CD14-positive monocyte (primary cell): ENCODE measurements at regions not wholly inside any gene's neighbourhood (a gene's known extent, or its start where the extent isn't known, plus 50 kb on each side); places are given as distances from the start of the nearest gene placed in this dataset.

ENCODE experiments used
- DNase-seq, 3 donors: peaks; one replicate each; pipeline ENCODE4 v3.0.0-alpha.2; 2011 to 2022
- H2AFZ ChIP-seq: 2 replicates; pipeline ENCODE4 v1.6.0; 2012; ENCODE audit warnings: mild to moderate bottlenecking, low read depth, low read length, inconsistent platforms; ENCODE audit not compliant: insufficient read depth, poor library complexity, severe bottlenecking
- H3K27ac ChIP-seq, 2 donors: 1 replicate in 1 of 2; 2 replicates in 1 of 2; pipeline ENCODE4 v1.5.1; 2012 to 2013; ENCODE audit warnings: low read length in 2 of 2, control low read depth in 1 of 2, inconsistent platforms in 1 of 2, low read depth in 1 of 2, mild to moderate bottlenecking in 1 of 2
- H3K27me3 ChIP-seq, 2 donors: one replicate each; pipeline versions ENCODE4 v1.6.0 to v1.6.1; 2011 to 2013; ENCODE audit warnings: low read length in 2 of 2; ENCODE audit not compliant: control insufficient read depth in 2 of 2, insufficient read depth in 2 of 2
- H3K36me3 ChIP-seq, 2 donors: replicated peaks in 1 of 2; 1 replicate in 1 of 2; 2 replicates in 1 of 2; pipeline versions ENCODE4 v1.5.1 to v1.6.1; 2012 to 2013; ENCODE audit warnings: low read length in 2 of 2, control low read depth in 1 of 2, inconsistent platforms in 1 of 2, mild to moderate bottlenecking in 1 of 2; ENCODE audit not compliant: insufficient read depth in 2 of 2, control insufficient read depth in 1 of 2
- H3K4me1 ChIP-seq, 2 donors: 1 replicate in 1 of 2; 2 replicates in 1 of 2; pipeline versions ENCODE4 v1.5.1 to v1.6.1; 2012 to 2013; ENCODE audit warnings: low read length in 2 of 2, control low read depth in 1 of 2, inconsistent platforms in 1 of 2, mild to moderate bottlenecking in 1 of 2, moderate library complexity in 1 of 2; ENCODE audit not compliant: insufficient read depth in 2 of 2, control insufficient read depth in 1 of 2
- H3K4me2 ChIP-seq: replicated peaks from 2 replicates; pipeline ENCODE3; 2012; ENCODE audit warnings: low read length, moderate library complexity, mild to moderate bottlenecking; ENCODE audit not compliant: poor library complexity, severe bottlenecking; ENCODE audit errors: extremely low read depth
- H3K4me3 ChIP-seq, 3 experiments: fragments of 200-600 bp in 1 of 3; sonication (generic) in 1 of 3; replicated peaks in 1 of 3; 1 replicate in 2 of 3; 2 replicates in 1 of 3; pipeline ENCODE4 v1.5.1; 2011 to 2013; ENCODE audit warnings: low read length in 3 of 3, mild to moderate bottlenecking in 3 of 3, control low read depth in 2 of 3, low read depth in 2 of 3, inconsistent platforms in 1 of 3, moderate library complexity in 1 of 3
- H3K79me2 ChIP-seq: 2 replicates; pipeline ENCODE4 v1.6.0; 2012; ENCODE audit warnings: mild to moderate bottlenecking, control low read depth, inconsistent platforms, low read length, moderate library complexity; ENCODE audit not compliant: insufficient read depth
- H3K9ac ChIP-seq: 2 replicates; pipeline ENCODE4 v1.6.0; 2017; ENCODE audit warnings: low read length, mild to moderate bottlenecking; ENCODE audit not compliant: insufficient read depth, poor library complexity, severe bottlenecking
- H3K9me3 ChIP-seq, 2 donors: replicated peaks in 1 of 2; 1 replicate in 1 of 2; 2 replicates in 1 of 2; pipeline versions ENCODE4 v1.5.1 to v1.6.1; 2012 to 2013; ENCODE audit warnings: low read length in 2 of 2, control low read depth in 1 of 2; ENCODE audit not compliant: control insufficient read depth in 1 of 2, insufficient read depth in 1 of 2
- H4K20me1 ChIP-seq: 2 replicates; pipeline ENCODE4 v1.6.0; 2012; ENCODE audit warnings: mild to moderate bottlenecking, low read length, control low read depth, moderate library complexity; ENCODE audit not compliant: insufficient read depth
- H3K27ac Mint-ChIP-seq, 7 donors: one replicate each; pipeline ENCODE4 v1.8.0; 2020; ENCODE audit warnings: mild to moderate bottlenecking in 7 of 7, mixed read lengths in 7 of 7, moderate library complexity in 6 of 7, inconsistent platforms in 2 of 7
- H3K27me3 Mint-ChIP-seq, 3 donors: one replicate each; pipeline ENCODE4 v1.8.0; 2021 to 2022; ENCODE audit warnings: low read depth in 3 of 3, mild to moderate bottlenecking in 3 of 3, mixed read lengths in 3 of 3, moderate library complexity in 3 of 3, inconsistent platforms in 1 of 3
- H3K36me3 Mint-ChIP-seq, 2 donors: one replicate each; pipeline ENCODE4 v1.8.0; 2020; ENCODE audit warnings: mixed read lengths in 2 of 2, inconsistent platforms in 1 of 2, mild to moderate bottlenecking in 1 of 2
- H3K4me1 Mint-ChIP-seq: one replicate; pipeline ENCODE4 v1.8.0; 2020; ENCODE audit warnings: mild to moderate bottlenecking, mixed read lengths
- H3K4me3 Mint-ChIP-seq, 2 donors: one replicate each; pipeline ENCODE4 v1.8.0; 2020; ENCODE audit warnings: mild to moderate bottlenecking in 2 of 2, mixed read lengths in 2 of 2, moderate library complexity in 1 of 2
- H3K9me3 Mint-ChIP-seq, 7 donors: one replicate each; pipeline ENCODE4 v1.8.0; 2020 to 2022; ENCODE audit warnings: mixed read lengths in 7 of 7, mild to moderate bottlenecking in 6 of 7, moderate library complexity in 6 of 7, inconsistent platforms in 2 of 7
- CTCF ChIP-seq: fragments of 200-600 bp; IDR thresholded peaks from one replicate; pipeline ENCODE4 v1.8.0; 2022; ENCODE audit warnings: antibody characterized with exemption, mild to moderate bottlenecking
- WGBS: methylation state at CpG from one replicate; pipeline ENCODE4 v1.1.5; 2013; ENCODE audit warnings: missing lambda C conversion rate; ENCODE audit not compliant: insufficient coverage; 5-methylcytosine and 5-hydroxymethylcytosine counted together
- intact Hi-C, 2 donors: fragments of 100-400 bp; cut with micrococcal nuclease; formaldehyde crosslinking; loops; one replicate each; pipeline versions ENCODE4 v1.15.0 to v1.15.1; 2023

- Histone ChIP-seq H3K4me1 (no peaks in the 10 kb centered on the region), H3K4me2 (no peak overlapping the region), H3K27me3 (no peaks in the 10 kb centered on the region), H3K9me3 (no peaks in the 10 kb centered on the region), H4K20me1 (no peaks in the 10 kb centered on the region), H3K79me2 (no peaks in the 10 kb centered on the region), H3K36me3 (no peaks in the 10 kb centered on the region), H3K4me3 (no peak overlapping the region), H3K27ac (no peak overlapping the region), H3K9ac (no peak overlapping the region), H2AFZ (no peak overlapping the region)
- no peaks in the 10 kb centered on the region for H3K4me1 Mint-ChIP-seq
- no peak overlapping the region for H3K4me3 Mint-ChIP-seq
- H3K27ac Mint-ChIP-seq, result no peak overlapping the region
- no peaks in the 10 kb centered on the region for H3K36me3 Mint-ChIP-seq
- no peak for DNase-seq
- no CpG with 5 or more reads among the region's 7 CpGs for WGBS
- H3K27me3 Mint-ChIP-seq, result peaks cover 0 to 2% (median 0%) of the 10 kb centered on the region in 3 donors
- TF ChIP-seq CTCF, result no peak
- intact Hi-C loops, result no loop called here
- peaks cover 0 to 11% (median 2%) of the 10 kb centered on the region in 7 donors for H3K9me3 Mint-ChIP-seq
Observed at GRCh38 chrX:8405631-8406030, 59.0 kb upstream of the VCX3B start.

- Mint-ChIP-seq H3K9me3 (peaks cover 0 to 14% (median 4%) of the 10 kb centered on the region in 7 donors), H3K36me3 (no peaks in the 10 kb centered on the region), H3K27me3 (peaks cover 0 to 2% (median 0%) of the 10 kb centered on the region in 3 donors), H3K27ac (no peak overlapping the region), H3K4me3 (no peak overlapping the region), H3K4me1 (no peaks in the 10 kb centered on the region)
- no peak for DNase-seq
- H3K4me1 ChIP-seq, result no peaks in the 10 kb centered on the region
- no peaks in the 10 kb centered on the region for H3K36me3 ChIP-seq
- no peak overlapping the region for H3K4me3 ChIP-seq
- no peak overlapping the region for H3K27ac ChIP-seq
- H3K9me3 ChIP-seq, result no peaks in the 10 kb centered on the region
- intact Hi-C loops, result no loop called here
- H2AFZ ChIP-seq, result no peak overlapping the region
- WGBS, result no CpG with 5 or more reads among the region's 2 CpGs
- no peak overlapping the region for H3K9ac ChIP-seq
- H3K4me2 ChIP-seq, result no peak overlapping the region
- no peak for TF ChIP-seq CTCF
- no peaks in the 10 kb centered on the region for H4K20me1 ChIP-seq
- H3K79me2 ChIP-seq, result no peaks in the 10 kb centered on the region
- H3K27me3 ChIP-seq, result no peaks in the 10 kb centered on the region
Observed at GRCh38 chrX:8413279-8413678, 51.4 kb upstream of the VCX3B start.
